ENCODE measurements at regions not wholly inside any gene's neighbourhood (a gene's known extent, or its start where the extent isn't known, plus 50 kb on each side); places are given as distances from the start of the nearest gene placed in this dataset.
A peak's percentile ranks its signal among the peaks of the same experiment; 100 is the strongest.

DNA sequence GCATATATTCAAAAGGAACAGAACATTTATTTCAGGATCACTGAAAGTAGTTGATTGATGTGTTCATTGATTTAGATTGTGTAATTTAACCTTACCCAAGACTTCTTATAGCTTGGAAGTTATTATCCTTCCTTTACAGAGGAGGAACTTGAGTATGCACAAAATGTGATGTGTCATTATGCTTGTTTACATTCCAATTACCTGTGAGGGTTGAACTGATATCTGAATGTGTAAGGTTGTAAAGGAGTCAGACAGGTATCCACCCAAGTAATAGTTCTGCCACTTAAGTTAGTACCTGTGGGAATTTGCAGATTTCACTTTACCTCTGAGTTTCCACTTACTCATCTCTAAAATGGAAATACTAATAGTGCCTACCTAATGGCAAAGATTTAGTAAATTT lies 668.2 kb downstream of the DOK5 start:
- BruUV-seq (replicated peaks), result no TSS peak
- 0 out of 2 replicates have a peak, but pooled peaks cover 5% of the 10 kb centered on the region for H3K27me3 ChIP-seq (ENCODE audit: insufficient read depth, low read depth)
- H4K20me1 ChIP-seq (ENCODE audit: insufficient read depth), result no peaks in the 10 kb centered on the region
- no peak overlapping the region for H3K4me3 ChIP-seq
- H3K79me2 ChIP-seq (ENCODE audit: low read depth), result no peaks in the 10 kb centered on the region
- H3K9me3 ChIP-seq (ENCODE audit: insufficient read depth, low read depth), result no peaks in the 10 kb centered on the region
- CTCF ChIA-PET, result no interaction called here
- no peak overlapping the region for H3K27ac ChIP-seq
- H3K9me2 ChIP-seq (ENCODE audit: insufficient read depth), result no peaks in the 10 kb centered on the region
- TF ChIP-seq EZH2 (IDR thresholded peaks at IDR 0.05; ENCODE audit: low read depth), result no peak
- TF ChIP-seq CTCF (conservative IDR thresholded peaks at IDR 0.05), result no peak
- H2AFZ ChIP-seq, result no peak overlapping the region
- no peaks in the 10 kb centered on the region for H3F3A ChIP-seq (ENCODE audit: insufficient read depth, low read depth)
- H3K36me3 ChIP-seq (ENCODE audit: low read depth), result no peaks in the 10 kb centered on the region
- H3K4me1 ChIP-seq (replicated peaks; ENCODE audit: insufficient read depth), result no peaks in the 10 kb centered on the region
- intact Hi-C loops (cut with micrococcal nuclease; ENCODE audit: unreplicated experiment), result no loop called here
- POLR2A ChIA-PET (ENCODE audit: unreplicated experiment), result no interaction called here
- peak in 1 of 2 experiments; percentile 48 for DNase-seq
- H3K4me2 ChIP-seq, result no peak overlapping the region

GRCh38 chr20:55142932-55143331 lies 667.5 kb downstream of the DOK5 start:
- 0 out of 2 replicates have a peak, but pooled peaks cover 5% of the 10 kb centered on the region for H3K27me3 ChIP-seq (ENCODE audit: insufficient read depth, low read depth)
- no peaks in the 10 kb centered on the region for H3K9me2 ChIP-seq (ENCODE audit: insufficient read depth)
- no peak overlapping the region for H3K27ac ChIP-seq
- no peaks in the 10 kb centered on the region for H4K20me1 ChIP-seq (ENCODE audit: insufficient read depth)
- H3K9me3 ChIP-seq (ENCODE audit: insufficient read depth, low read depth), result no peaks in the 10 kb centered on the region
- intact Hi-C loops (cut with micrococcal nuclease; ENCODE audit: unreplicated experiment), result no loop called here
- POLR2A ChIA-PET (ENCODE audit: unreplicated experiment), result no interaction called here
- no peak overlapping the region for H3K4me3 ChIP-seq
- BruUV-seq (replicated peaks), result no TSS peak
- DNase-seq, result no peak
- no peaks in the 10 kb centered on the region for H3K36me3 ChIP-seq (ENCODE audit: low read depth)
- no peaks in the 10 kb centered on the region for H3F3A ChIP-seq (ENCODE audit: insufficient read depth, low read depth)
- H2AFZ ChIP-seq, result no peak overlapping the region
- CTCF ChIA-PET, result no interaction called here
- no peak overlapping the region for H3K4me2 ChIP-seq
- H3K79me2 ChIP-seq (ENCODE audit: low read depth), result no peaks in the 10 kb centered on the region
- TF ChIP-seq EZH2 (IDR thresholded peaks at IDR 0.05; ENCODE audit: low read depth) (no peak), CTCF (conservative IDR thresholded peaks at IDR 0.05) (no peak)
- no peaks in the 10 kb centered on the region for H3K4me1 ChIP-seq (replicated peaks; ENCODE audit: insufficient read depth)

DNA sequence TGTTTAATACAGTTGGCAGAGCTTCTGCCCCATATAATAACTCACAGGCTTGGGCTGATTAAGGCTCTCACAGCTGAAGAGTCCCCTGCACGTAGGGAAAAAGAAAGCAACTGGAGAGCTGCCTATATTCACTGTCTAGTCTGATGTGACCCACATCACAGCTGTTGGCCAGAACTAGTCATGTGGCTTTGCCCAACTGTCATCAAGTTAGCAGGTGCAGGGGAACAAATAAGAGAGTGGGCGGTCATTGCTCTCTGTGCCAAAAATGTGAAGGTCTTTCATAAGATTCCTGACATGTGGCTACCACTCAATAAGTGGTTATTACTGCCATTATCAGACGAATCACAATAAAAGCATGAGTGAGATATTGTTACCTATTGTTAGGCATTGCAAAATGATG lies 665.2 kb downstream of the DOK5 start:
- Histone ChIP-seq H3K4me1 (replicated peaks; ENCODE audit: insufficient read depth) (no peaks in the 10 kb centered on the region), H3K4me3 (no peak overlapping the region), H3K36me3 (ENCODE audit: low read depth) (no peaks in the 10 kb centered on the region), H3K4me2 (no peak overlapping the region), H3K9me3 (ENCODE audit: insufficient read depth, low read depth) (no peaks in the 10 kb centered on the region), H4K20me1 (ENCODE audit: insufficient read depth) (no peaks in the 10 kb centered on the region), H3K9me2 (ENCODE audit: insufficient read depth) (no peaks in the 10 kb centered on the region), H3K27ac (no peak overlapping the region), H2AFZ (no peak overlapping the region), H3K79me2 (ENCODE audit: low read depth) (no peaks in the 10 kb centered on the region), H3F3A (ENCODE audit: insufficient read depth, low read depth) (no peaks in the 10 kb centered on the region), H3K27me3 (ENCODE audit: insufficient read depth, low read depth) (no peaks in the 10 kb centered on the region)
- CTCF ChIA-PET, result no interaction called here
- DNase-seq, result no peak
- POLR2A ChIA-PET (ENCODE audit: unreplicated experiment), result no interaction called here
- BruUV-seq (replicated peaks), result no TSS peak
- intact Hi-C loops (cut with micrococcal nuclease; ENCODE audit: unreplicated experiment), result no loop called here
- TF ChIP-seq CTCF (conservative IDR thresholded peaks at IDR 0.05), result no peak

Data from PC-9 (cell line).